A549 (cell line): ENCODE measurements at regions not wholly inside any gene's neighbourhood (a gene's known extent, or its start where the extent isn't known, plus 50 kb on each side); places are given as distances from the start of the nearest gene placed in this dataset.

Experiments
- ATAC-seq, 2 experiments: fragments of 200-7000 bp in 1 of 2; fragments of >200 bp in 1 of 2; cut with Nextera tagmentation in 1 of 2; cut with Tn5 transposase in 1 of 2; 3 replicates each; pipeline versions ENCODE4 v1.8.0 to v1.9.1; 2018 to 2020; ENCODE audit warnings: mild to moderate bottlenecking in 1 of 2, moderate library complexity in 1 of 2
- CTCF ChIA-PET: fragments of 300-600 bp; sonication (Branson Sonifier 250); formaldehyde crosslinking; extraction: SDS; loops from one replicate; lab custom pipeline; 2021; ENCODE audit warnings: antibody characterized with exemption, inconsistent platforms; lab: Yijun Ruan, JAX
- POLR2A ChIA-PET: fragments of 350-600 bp; formaldehyde crosslinking; extraction: SDS; loops from one replicate; lab custom pipeline; 2021; ENCODE audit warnings: antibody characterized with exemption, inconsistent platforms; lab: Yijun Ruan, JAX
- DNase-seq, 2 experiments: peaks; one replicate each; pipeline versions ENCODE4 v3.0.0 to v3.0.0-alpha.2; 2011 to 2016; ENCODE audit warnings: low read depth in 1 of 2, low spot score in 1 of 2
- FAIRE-seq: peaks from 2 replicates; lab custom pipeline; 2011; peaks lifted over from hg19 to GRCh38; lab: Jason Lieb, UNC
- H3K27ac ChIP-seq, 2 experiments: fragments of >200 bp; sonication (Bioruptor Twin); formaldehyde crosslinking; 3 replicates each; pipeline ENCODE4 v1.5.1; 2016 to 2017
- H3K4me1 ChIP-seq: fragments of >200 bp; sonication (Bioruptor Twin); formaldehyde crosslinking; 3 replicates; pipeline ENCODE4 v1.6.1; 2016
- H3K4me2 ChIP-seq: fragments of >200 bp; sonication (Bioruptor Twin); formaldehyde crosslinking; 3 replicates; pipeline ENCODE4 v1.6.1; 2016
- H3K4me3 ChIP-seq: fragments of >200 bp; sonication (Bioruptor Twin); formaldehyde crosslinking; 3 replicates; pipeline ENCODE4 v1.5.1; 2016
- H3K9me3 ChIP-seq: fragments of >200 bp; sonication (Bioruptor Twin); formaldehyde crosslinking; 3 replicates; pipeline ENCODE4 v1.6.1; 2016
- BHLHE40 ChIP-seq: IDR thresholded peaks from 2 replicates; pipeline ENCODE4 v1.6.1; 2012; ENCODE audit warnings: low read depth, low read length, inconsistent platforms
- CBX8 ChIP-seq: fragments of 200-600 bp; sonication (generic); IDR thresholded peaks from 2 replicates; pipeline ENCODE4 v1.6.1; 2016
- EHF ChIP-seq: fragments of 250-450 bp; sonication (Bioruptor Pico); IDR thresholded peaks from 2 replicates; pipeline ENCODE4 v1.5.0; 2020; ENCODE audit warnings: mild to moderate bottlenecking
- ESRRA ChIP-seq: fragments of 150-350 bp; IDR thresholded peaks from 2 replicates; pipeline ENCODE4 v1.6.1; 2014; ENCODE audit warnings: mild to moderate bottlenecking, low read length, borderline replicate concordance
- FOSL2 ChIP-seq, 2 experiments: fragments of 450-650 bp in 1 of 2; fragments of >200 bp in 1 of 2; sonication (Bioruptor Twin) in 1 of 2; formaldehyde crosslinking; IDR thresholded peaks; 2 replicates each; pipeline versions ENCODE4 v1.5.0 to v1.6.1; 2016 to 2020; ENCODE audit warnings: mild to moderate bottlenecking in 1 of 2, moderate library complexity in 1 of 2
- FOXS1 ChIP-seq: fragments of 250-450 bp; sonication (Bioruptor Pico); IDR thresholded peaks from 2 replicates; pipeline ENCODE4 v1.5.0; 2020; ENCODE audit warnings: mild to moderate bottlenecking, moderate library complexity
- GATA3 ChIP-seq: IDR thresholded peaks from 2 replicates; pipeline ENCODE4 v1.6.1; 2012; ENCODE audit warnings: borderline replicate concordance
- HDAC2 ChIP-seq: fragments of 200-600 bp; sonication (generic); IDR thresholded peaks from 2 replicates; pipeline ENCODE4 v1.6.1; 2016
- JUN ChIP-seq, 2 experiments: fragments of >200 bp; sonication (Bioruptor Twin); formaldehyde crosslinking; IDR thresholded peaks; 2 replicates in 1 of 2; 3 replicates in 1 of 2; pipeline ENCODE4 v1.6.1; 2016 to 2017
- KDM1A ChIP-seq: fragments of 200-600 bp; sonication (generic); IDR thresholded peaks from 2 replicates; pipeline ENCODE4 v1.6.1; 2016; ENCODE audit warnings: low read depth, mild to moderate bottlenecking
- MYC ChIP-seq: IDR thresholded peaks from 2 replicates; pipeline ENCODE4 v1.6.1; 2012; ENCODE audit warnings: mild to moderate bottlenecking, inconsistent platforms, low read length, improper control_type of control experiment, borderline replicate concordance
- NPAS2 ChIP-seq: fragments of 250-450 bp; sonication (Bioruptor Pico); IDR thresholded peaks from 2 replicates; pipeline ENCODE4 v1.8.0; 2022; ENCODE audit warnings: mild to moderate bottlenecking, moderate library complexity, borderline replicate concordance
- NR3C1 ChIP-seq: fragments of >200 bp; sonication (Bioruptor Twin); formaldehyde crosslinking; IDR thresholded peaks from 3 replicates; pipeline ENCODE4 v1.6.1; 2017
- PHF8 ChIP-seq: fragments of 200-600 bp; sonication (generic); IDR thresholded peaks from 2 replicates; pipeline ENCODE4 v1.6.1; 2016; ENCODE audit warnings: low read depth, mild to moderate bottlenecking, antibody characterized with exemption, moderate library complexity, borderline replicate concordance
- POLR2AphosphoS2 ChIP-seq: conservative IDR thresholded peaks from 2 replicates; pipeline ENCODE4 v1.6.1; 2012; ENCODE audit warnings: low read length, improper control_type of control experiment, inconsistent platforms
- RARB ChIP-seq: fragments of 250-450 bp; sonication (Bioruptor Pico); IDR thresholded peaks from 2 replicates; pipeline ENCODE4 v1.8.0; 2021; ENCODE audit warnings: mild to moderate bottlenecking, moderate library complexity
- RFX5 ChIP-seq: fragments of 450-650 bp; IDR thresholded peaks from 2 replicates; pipeline ENCODE4 v1.7.1; 2014; ENCODE audit warnings: antibody characterized with exemption, mild to moderate bottlenecking, moderate library complexity
- RNF2 ChIP-seq: fragments of 200-600 bp; sonication (generic); IDR thresholded peaks from 2 replicates; pipeline ENCODE4 v1.6.1; 2016; ENCODE audit warnings: low read depth, mild to moderate bottlenecking, antibody characterized with exemption, moderate library complexity, borderline replicate concordance
- TP53 ChIP-seq: fragments of 250-450 bp; sonication (Bioruptor Pico); IDR thresholded peaks from 2 replicates; pipeline ENCODE4 v1.5.0; 2021; ENCODE audit warnings: mild to moderate bottlenecking, moderate library complexity
- ZFP36 ChIP-seq: fragments of 450-650 bp; IDR thresholded peaks from 2 replicates; pipeline ENCODE4 v1.6.1; 2014; ENCODE audit warnings: borderline replicate concordance; ENCODE audit not compliant: partially characterized antibody
- ZSCAN20 ChIP-seq: fragments of 250-450 bp; sonication (Bioruptor Pico); IDR thresholded peaks from 2 replicates; pipeline ENCODE4 v1.8.0; 2022; ENCODE audit warnings: mild to moderate bottlenecking, moderate library complexity
- WGBS: methylation state at CpG from one replicate; pipeline ENCODE4 v1.1.6; 2017; ENCODE audit errors: missing lambda C conversion rate; 5-methylcytosine and 5-hydroxymethylcytosine counted together
- TF ChIP-seq, protein P1 (sequence below): fragments of 250-450 bp; sonication (Bioruptor Pico); IDR thresholded peaks from 2 replicates; pipeline ENCODE4 v1.5.0; 2021; ENCODE audit warnings: mild to moderate bottlenecking, moderate library complexity, borderline replicate concordance
- TF ChIP-seq, protein P2 (sequence below): fragments of 250-450 bp; sonication (Bioruptor Pico); IDR thresholded peaks from 2 replicates; pipeline ENCODE4 v1.5.0; 2020; ENCODE audit warnings: low read depth, mild to moderate bottlenecking, moderate library complexity
- TF ChIP-seq, protein P3 (sequence below): IDR thresholded peaks from 2 replicates; pipeline ENCODE4 v1.6.1; 2012
- TF ChIP-seq, protein P4 (sequence below): fragments of 150-350 bp; IDR thresholded peaks from 2 replicates; pipeline ENCODE4 v1.6.1; 2014; ENCODE audit warnings: low read depth, mild to moderate bottlenecking, low read length

DNA sequence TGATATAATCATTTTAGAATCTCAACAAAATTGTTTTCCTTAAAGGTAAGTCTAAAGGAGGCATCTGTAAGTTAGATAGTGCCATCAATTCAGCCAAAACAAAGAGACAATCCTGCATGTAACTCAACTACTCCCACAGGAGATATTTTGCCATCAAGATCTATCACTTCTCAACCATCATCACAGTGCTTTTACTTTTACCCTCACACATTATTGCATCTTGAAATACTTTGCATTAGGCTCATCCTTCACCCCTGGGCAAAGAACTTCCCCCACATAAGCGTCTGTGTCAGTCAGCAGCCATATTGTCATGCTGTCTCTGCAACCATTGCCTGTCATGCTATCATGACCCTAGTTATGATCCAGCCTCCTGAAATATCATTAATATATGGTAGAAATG lies 54.9 kb upstream of the NLGN1 start:
- DNase-seq, result no peak
- Histone ChIP-seq H3K4me2 (no peak overlapping the region), H3K27ac (no peak overlapping the region), H3K9me3 (no peaks in the 10 kb centered on the region), H3K4me3 (no peak overlapping the region), H3K4me1 (no peaks in the 10 kb centered on the region)
- ChIA-PET CTCF (no interaction called here), POLR2A (no interaction called here)
- WGBS, result 0% methylated on average over 1 of the region's 1 CpG
- no peak for TF ChIP-seq JUN (IDR thresholded peaks at IDR 0.05)
- no peak for TF ChIP-seq KDM1A
- TF ChIP-seq, protein P1, sequence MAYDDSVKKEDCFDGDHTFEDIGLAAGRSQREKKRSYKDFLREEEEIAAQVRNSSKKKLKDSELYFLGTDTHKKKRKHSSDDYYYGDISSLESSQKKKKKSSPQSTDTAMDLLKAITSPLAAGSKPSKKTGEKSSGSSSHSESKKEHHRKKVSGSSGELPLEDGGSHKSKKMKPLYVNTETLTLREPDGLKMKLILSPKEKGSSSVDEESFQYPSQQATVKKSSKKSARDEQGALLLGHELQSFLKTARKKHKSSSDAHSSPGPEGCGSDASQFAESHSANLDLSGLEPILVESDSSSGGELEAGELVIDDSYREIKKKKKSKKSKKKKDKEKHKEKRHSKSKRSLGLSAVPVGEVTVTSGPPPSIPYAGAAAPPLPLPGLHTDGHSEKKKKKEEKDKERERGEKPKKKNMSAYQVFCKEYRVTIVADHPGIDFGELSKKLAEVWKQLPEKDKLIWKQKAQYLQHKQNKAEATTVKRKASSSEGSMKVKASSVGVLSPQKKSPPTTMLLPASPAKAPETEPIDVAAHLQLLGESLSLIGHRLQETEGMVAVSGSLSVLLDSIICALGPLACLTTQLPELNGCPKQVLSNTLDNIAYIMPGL (CRISPR knock-in tag), result no peak
- TF ChIP-seq RARB (CRISPR knock-in tag), result no peak
- no peak for TF ChIP-seq CBX8
- no peak for TF ChIP-seq NR3C1
- no peak for TF ChIP-seq PHF8
- no peak for TF ChIP-seq FOXS1 (CRISPR knock-in tag)
- TF ChIP-seq GATA3, result no peak
- TF ChIP-seq POLR2AphosphoS2, result no peak
- TF ChIP-seq ZFP36, result no peak
- no peak for TF ChIP-seq MYC
- TF ChIP-seq ESRRA, result no peak
- TF ChIP-seq RNF2, result no peak
- no peak for FAIRE-seq
- ATAC-seq, result no peak

DNA sequence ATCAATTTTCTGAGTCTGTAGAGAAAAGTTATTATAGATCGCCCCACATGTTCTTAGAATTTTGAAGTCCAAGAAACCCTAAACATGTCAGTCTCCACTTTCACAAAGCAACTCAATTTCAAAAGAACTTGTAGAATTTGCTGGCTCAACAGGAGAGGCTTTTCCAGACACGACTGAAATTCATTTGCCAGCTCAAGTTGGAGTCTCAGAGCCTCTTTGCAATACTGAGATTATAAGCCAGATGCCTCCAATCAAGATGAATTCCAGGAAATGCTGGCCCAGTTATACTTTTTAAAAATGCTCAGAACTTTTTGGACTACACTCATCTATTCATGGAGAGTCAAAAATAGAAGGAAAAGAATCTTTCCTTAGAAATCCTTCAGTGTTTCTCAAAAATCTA lies 56.9 kb upstream of the NLGN1 start:
- DNase-seq (no peak), FAIRE-seq (no peak), ATAC-seq (no peak)
- TF ChIP-seq EHF (CRISPR knock-in tag) (no peak), HDAC2 (no peak), FOSL2 (IDR thresholded peaks at IDR 0.05) (no peak), FOSL2 (CRISPR knock-in tag; IDR thresholded peaks at IDR 0.05) (no peak), BHLHE40 (no peak), TP53 (CRISPR knock-in tag) (no peak), MYC (no peak), NPAS2 (no peak), RFX5 (no peak), ZSCAN20 (CRISPR knock-in tag) (no peak)
- TF ChIP-seq, protein P2, sequence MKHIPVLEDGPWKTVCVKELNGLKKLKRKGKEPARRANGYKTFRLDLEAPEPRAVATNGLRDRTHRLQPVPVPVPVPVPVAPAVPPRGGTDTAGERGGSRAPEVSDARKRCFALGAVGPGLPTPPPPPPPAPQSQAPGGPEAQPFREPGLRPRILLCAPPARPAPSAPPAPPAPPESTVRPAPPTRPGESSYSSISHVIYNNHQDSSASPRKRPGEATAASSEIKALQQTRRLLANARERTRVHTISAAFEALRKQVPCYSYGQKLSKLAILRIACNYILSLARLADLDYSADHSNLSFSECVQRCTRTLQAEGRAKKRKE (CRISPR knock-in tag), result no peak
- TF ChIP-seq, protein P3, sequence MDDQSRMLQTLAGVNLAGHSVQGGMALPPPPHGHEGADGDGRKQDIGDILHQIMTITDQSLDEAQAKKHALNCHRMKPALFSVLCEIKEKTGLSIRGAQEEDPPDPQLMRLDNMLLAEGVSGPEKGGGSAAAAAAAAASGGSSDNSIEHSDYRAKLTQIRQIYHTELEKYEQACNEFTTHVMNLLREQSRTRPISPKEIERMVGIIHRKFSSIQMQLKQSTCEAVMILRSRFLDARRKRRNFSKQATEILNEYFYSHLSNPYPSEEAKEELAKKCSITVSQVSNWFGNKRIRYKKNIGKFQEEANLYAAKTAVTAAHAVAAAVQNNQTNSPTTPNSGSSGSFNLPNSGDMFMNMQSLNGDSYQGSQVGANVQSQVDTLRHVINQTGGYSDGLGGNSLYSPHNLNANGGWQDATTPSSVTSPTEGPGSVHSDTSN, result no peak
- TF ChIP-seq, protein P4, sequence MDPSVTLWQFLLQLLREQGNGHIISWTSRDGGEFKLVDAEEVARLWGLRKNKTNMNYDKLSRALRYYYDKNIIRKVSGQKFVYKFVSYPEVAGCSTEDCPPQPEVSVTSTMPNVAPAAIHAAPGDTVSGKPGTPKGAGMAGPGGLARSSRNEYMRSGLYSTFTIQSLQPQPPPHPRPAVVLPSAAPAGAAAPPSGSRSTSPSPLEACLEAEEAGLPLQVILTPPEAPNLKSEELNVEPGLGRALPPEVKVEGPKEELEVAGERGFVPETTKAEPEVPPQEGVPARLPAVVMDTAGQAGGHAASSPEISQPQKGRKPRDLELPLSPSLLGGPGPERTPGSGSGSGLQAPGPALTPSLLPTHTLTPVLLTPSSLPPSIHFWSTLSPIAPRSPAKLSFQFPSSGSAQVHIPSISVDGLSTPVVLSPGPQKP, result no peak
- H3K4me1 ChIP-seq, result no peaks in the 10 kb centered on the region
- WGBS, result 28% methylated on average over 2 of the region's 2 CpGs
- no peak overlapping the region for H3K27ac ChIP-seq
- H3K9me3 ChIP-seq, result no peaks in the 10 kb centered on the region
- no peak overlapping the region for H3K4me3 ChIP-seq
- no peak overlapping the region for H3K4me2 ChIP-seq
- ChIA-PET POLR2A (no interaction called here), CTCF (no interaction called here)
